ENCODE measurements at regions not wholly inside any gene's neighbourhood (a gene's known extent, or its start where the extent isn't known, plus 50 kb on each side); places are given as distances from the start of the nearest gene placed in this dataset.

- no peak for DNase-seq (ENCODE audit: low read depth)
- TF ChIP-seq CTCF (IDR thresholded peaks at IDR 0.05; ENCODE audit: low read length, missing control alignments) = no peak
- no peak overlapping the region for H3K4me3 ChIP-seq (replicated peaks; ENCODE audit: low read depth, low read length)
Measured at GRCh38 chr1:106457368-106457767, 599.1 kb upstream of the PRMT6 start.

- no peak for DNase-seq (ENCODE audit: low read depth)
- TF ChIP-seq CTCF (IDR thresholded peaks at IDR 0.05; ENCODE audit: low read length, missing control alignments) = no peak
Measured at GRCh38 chr1:106458866-106459265, 597.6 kb upstream of the PRMT6 start.

GRCh38 chr1:106459418-106459817, 597.1 kb upstream of the PRMT6 start:
- no peak overlapping the region for H3K4me3 ChIP-seq (replicated peaks; ENCODE audit: low read depth, low read length)
- no peak for DNase-seq (ENCODE audit: low read depth)
- TF ChIP-seq CTCF (IDR thresholded peaks at IDR 0.05; ENCODE audit: low read length, missing control alignments) = no peak

More at GRCh38 chr1:106458866-106459265, 597.6 kb upstream of the PRMT6 start:
- H3K4me3 ChIP-seq (replicated peaks; ENCODE audit: low read depth, low read length) = no peak overlapping the region

GRCh38 chr1:106465666-106466065, 590.8 kb upstream of the PRMT6 start:
- no peak overlapping the region for H3K4me3 ChIP-seq (replicated peaks; ENCODE audit: low read depth, low read length)
- no peak for TF ChIP-seq CTCF (IDR thresholded peaks at IDR 0.05; ENCODE audit: low read length, missing control alignments)
- DNase-seq (ENCODE audit: low read depth) = no peak

- H3K4me3 ChIP-seq (replicated peaks; ENCODE audit: low read depth, low read length) = no peak overlapping the region
- no peak for DNase-seq (ENCODE audit: low read depth)
Measured at GRCh38 chr1:106480629-106481028, 575.8 kb upstream of the PRMT6 start.

GRCh38 chr1:106492880-106493279, 563.6 kb upstream of the PRMT6 start:
- DNase-seq (ENCODE audit: low read depth) = no peak
- no peak overlapping the region for H3K4me3 ChIP-seq (replicated peaks; ENCODE audit: low read depth, low read length)
- no peak for TF ChIP-seq CTCF (IDR thresholded peaks at IDR 0.05; ENCODE audit: low read length, missing control alignments)

More at GRCh38 chr1:106480629-106481028, 575.8 kb upstream of the PRMT6 start:
- TF ChIP-seq CTCF (IDR thresholded peaks at IDR 0.05; ENCODE audit: low read length, missing control alignments) = no peak

GRCh38 chr1:106494646-106495045, 561.8 kb upstream of the PRMT6 start:
- H3K4me3 ChIP-seq (replicated peaks; ENCODE audit: low read depth, low read length) = no peak overlapping the region
- DNase-seq (ENCODE audit: low read depth) = no peak
- TF ChIP-seq CTCF (IDR thresholded peaks at IDR 0.05; ENCODE audit: low read length, missing control alignments) = no peak
